HG02571 (cell line): ENCODE measurements at regions not wholly inside any gene's neighbourhood (a gene's known extent, or its start where the extent isn't known, plus 50 kb on each side); places are given as distances from the start of the nearest gene placed in this dataset.

Experiments
- ATAC-seq: cut with Tn5 transposase; IDR thresholded peaks from one replicate; pipeline ENCODE4 v1.9.1; 2021; ENCODE audit warnings: mild to moderate bottlenecking, moderate library complexity; ENCODE audit not compliant: unreplicated experiment

DNA sequence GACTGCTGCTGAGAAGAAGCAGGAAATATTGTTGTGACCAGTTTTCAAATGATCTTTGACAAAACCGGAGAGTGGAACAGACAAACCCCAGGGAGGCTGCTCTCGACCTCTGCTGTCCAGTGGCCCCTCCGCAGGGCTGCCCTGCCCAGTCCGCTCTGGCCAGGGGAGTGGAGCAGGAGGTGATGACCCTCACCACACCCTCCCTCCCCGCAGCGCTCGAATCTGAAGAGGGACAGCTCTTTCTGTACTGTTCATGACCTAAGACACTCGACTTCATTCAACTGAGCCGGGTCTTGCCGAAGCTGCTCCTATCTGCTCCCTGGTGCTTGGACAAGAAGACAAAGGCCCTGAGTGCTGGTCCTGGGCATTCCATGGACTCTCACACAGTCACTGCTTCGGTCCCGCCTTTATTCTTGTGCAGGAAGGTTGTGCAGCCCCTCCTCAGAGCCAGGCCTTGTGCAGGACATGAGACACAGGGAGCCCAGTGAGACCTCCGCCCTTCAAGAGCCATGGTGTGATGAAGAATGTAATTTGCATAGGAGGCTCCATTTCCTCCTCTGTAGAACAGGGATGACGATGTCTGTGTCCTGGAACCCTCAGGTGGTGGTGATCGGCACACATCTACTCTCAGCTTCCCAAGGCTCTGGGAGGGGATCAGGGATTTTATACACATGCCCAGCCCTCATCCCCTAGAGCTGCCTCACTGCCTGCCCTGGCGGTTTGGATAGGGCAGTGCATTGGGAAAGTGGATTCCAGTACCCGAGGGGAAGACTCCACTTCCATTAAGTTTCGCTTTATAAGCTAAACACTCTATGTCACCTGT lies 97.1 kb upstream of the PRR20G start:
- no peak for ATAC-seq

DNA sequence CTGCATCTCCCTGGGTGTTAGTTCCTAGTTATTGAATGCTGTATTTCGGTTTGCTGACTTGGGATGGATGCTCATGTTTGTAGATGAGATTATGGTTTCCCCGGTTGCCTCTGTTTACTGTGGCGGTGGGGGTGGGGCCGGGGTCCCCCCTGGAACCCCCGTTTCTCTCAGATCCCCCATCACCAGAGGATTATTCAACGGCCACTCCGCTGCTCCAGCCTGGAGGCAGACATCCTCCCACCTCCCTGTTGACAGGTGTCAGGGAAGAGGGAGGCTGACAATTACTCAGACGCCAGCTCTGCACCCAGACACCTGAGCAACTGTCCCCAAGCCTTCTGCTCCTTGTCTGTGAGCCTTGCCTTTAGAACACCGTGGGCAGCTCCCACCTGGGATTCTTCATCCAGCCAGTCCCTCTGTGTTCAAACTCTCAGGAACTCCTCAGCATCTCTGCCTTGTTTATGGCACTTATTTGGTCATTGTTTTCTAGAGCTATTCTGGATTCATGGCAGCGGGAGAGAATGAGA lies 95.9 kb upstream of the PRR20G start:
- no peak for ATAC-seq

DNA sequence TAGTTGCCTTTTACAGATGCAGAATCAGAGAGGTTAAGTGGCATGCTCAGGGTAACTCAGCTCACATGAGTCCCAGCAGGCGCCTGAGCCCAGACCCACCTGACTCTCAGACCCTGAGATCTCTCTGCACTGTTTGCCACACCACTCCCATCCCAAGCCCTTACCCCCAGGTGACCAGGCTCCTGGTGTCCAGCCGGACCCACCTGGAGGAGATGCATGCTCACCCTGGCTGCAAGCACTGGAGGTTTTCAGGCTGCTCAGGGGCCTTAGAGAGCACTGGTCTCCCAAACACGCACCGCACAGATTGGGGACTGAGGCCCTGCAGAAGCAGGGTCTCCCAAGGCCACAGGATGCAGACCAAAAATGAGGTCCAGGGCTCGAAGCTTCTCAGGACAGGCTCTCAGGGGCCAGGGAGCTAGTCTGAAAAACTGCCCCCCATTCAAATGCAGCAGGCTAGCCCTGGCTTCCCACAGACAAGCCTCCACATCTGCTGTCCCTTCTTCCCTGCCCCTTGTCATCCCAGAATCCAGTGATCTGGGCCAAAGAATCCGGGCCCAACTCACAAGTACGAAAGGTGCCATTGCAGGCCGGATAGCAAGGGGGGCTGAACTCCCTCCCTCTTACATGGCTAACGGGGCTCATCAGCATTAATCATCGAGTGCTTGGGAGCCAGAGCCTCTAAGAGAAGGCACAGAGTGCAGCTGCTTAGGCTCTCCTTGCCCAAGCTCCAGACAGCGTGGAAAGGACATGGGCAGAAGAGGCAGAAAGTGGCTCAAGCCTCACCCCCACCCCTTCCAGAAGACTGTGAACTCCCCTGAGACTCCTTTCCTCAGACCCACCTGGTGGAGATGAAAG lies 90.2 kb upstream of the PRR20G start:
- ATAC-seq = no peak

DNA sequence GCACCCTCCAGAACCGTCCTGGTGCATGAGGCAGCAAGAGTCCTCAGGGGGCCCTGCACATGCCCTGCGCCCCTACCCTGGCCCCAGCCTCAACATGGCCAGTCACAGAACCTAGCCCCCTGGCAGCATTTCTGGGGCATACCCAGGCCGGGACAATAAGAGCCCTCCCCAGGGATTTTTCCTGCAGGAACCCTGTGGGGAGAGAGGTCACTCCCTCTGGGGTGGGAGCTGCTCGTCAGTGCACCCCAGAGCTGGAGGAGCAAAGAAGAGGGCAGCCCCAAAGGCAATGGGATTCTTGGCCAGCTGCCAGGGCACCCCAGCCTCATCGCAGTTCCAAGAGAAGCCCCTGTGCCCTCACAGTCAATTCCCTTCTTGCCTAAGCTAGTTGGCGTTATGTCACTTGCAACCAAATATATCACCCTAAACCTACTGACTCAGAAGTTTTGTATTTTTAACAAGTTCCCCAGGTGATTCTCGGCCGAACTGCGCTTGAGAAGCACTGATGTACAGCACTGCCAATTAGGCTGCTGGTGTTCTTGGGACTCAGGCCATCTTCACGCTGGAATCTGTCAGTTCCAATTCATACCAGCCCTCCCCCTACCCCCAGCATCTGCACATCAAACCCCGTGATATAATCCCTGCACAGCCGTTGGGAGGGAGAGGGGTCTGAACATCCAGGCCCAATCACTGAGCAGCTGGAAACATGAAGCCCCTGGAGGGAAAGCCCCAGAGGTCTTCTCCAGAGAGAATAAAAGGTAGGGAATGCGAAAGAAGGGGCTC lies 87.5 kb upstream of the PRR20G start:
- ATAC-seq = no peak

DNA sequence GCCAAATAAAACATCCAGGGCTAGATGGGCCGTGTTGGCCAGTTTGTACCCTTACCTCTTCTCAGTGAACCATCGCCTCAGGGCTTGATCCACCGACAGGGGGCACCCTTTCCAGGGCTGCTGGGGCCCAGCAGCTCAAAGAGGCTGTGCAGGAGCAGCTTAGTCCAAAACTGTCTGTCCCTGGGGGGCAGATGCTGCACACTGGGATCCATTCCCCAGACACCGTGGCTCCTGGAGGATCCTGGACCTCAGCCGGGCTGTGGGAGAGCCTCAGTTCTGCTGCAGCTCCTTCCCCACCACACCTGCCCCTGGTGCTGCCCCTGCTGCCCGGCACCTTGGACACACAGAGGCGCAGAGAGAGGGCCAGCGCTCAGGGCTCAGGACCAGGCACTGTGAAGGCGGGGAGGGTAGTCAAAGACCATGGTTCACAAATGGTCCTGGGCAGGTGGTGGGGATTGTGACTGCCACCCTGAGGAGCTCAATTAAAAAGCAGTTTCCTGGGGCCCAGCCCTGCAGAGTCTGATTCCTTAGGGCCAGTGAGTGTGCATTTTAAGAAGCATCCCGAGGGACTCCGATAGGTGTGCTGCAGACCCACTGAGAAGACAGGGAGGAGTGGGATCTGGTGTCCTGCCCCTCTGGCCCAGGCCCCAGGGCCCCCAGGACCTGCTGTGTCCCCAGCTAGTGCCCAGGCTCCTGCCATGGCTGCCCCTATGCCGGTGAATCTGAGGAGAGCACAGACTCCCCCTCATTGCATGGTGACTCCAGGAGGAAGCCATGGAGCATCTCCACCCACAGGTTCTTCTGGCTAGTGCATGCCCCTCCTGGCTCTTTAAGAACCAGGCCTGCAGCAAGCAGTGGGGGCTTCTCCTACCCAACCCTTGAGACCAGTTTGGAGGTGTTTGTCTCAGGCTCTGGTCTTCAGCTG lies 86.5 kb upstream of the PRR20G start:
- no peak for ATAC-seq

DNA sequence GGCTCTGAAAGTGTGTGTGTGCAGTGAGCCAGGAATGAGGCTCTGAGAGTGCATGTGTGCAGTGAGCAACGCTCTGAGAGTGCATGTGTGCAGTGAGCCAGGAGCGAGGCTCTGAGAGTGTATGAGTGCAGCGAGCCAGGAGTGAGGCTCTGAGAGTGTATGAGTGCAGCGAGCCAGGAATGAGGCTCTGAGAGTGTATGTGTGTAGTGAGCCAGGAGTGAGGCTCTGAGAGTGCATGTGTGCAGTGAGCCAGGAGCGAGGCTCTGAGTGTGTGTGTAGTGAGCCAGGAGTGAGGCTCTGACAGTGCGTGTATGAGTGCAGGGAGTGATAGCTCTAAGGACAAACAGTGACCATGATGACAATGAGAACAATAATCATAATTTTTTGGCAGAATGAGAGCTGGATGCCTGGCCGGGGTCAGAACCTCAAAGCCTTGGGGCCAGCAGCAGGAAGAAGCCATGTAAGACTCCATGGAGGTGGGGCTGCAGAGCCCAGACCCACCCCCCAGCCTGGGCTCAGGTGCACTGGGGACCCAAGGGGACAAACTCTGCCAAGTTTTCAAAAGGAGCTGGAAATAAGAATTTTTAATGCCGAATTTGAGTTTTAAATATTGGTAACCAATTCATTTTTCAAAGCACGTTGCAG lies 85.7 kb upstream of the PRR20G start:
- ATAC-seq = no peak

DNA sequence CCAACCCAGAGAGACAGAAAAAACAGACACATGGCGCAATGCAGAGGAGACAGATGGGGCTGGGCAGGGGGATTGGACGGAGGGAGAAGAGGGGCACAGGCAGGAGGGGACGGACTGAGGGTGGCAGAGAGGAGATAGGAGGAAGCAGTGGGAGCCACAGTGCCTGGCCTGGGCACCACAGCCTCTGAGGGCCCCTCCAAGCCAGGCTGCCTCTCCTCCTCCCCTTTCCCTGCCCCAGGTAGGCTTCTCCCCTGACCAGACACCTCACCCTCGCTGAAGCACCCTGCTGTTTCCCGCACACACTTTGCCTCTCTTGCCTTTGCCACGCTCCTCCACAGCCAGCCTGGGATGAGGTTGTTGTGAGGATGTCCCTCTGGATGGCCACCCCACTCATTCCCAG lies 84.0 kb upstream of the PRR20G start:
- ATAC-seq = no peak

DNA sequence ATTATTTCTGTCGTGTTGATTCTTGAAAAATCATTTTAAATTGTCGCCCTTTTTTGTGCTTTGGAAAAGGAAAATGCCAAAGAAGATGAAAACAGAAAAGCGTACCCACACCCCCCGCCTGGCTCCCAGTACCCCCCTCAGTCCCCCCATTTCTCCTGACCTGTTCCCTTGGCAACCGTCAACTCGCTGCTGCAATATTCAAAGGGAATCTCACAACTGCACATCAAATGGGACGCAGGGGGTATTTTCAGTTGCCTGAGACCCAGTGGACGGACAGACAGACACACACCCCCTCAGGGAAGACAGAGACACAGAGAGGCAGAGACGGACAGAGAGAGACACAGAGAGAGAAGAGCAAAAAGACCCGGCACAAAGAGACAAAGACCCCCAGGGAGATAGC lies 83.5 kb upstream of the PRR20G start:
- ATAC-seq = no peak

DNA sequence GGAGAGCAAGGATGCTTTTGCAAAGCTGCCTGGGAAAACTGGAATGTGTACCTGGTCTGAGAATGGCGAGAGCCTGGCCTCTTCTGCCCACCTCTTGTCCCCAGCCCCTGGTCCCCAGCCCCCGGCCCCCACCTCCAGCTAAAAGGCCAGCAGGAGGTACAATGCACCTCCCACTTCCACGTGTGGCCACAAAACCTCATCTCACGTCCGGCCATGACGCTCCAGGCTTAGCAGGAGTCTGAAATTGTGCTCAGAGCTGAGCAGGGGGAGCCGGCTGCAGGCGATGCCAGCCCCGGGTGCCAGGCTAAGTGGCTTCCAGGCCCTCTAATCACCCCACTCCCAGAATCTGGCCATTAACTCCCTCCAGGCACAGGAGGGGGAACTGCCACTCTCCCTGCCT lies 83.1 kb upstream of the PRR20G start:
- ATAC-seq = no peak

DNA sequence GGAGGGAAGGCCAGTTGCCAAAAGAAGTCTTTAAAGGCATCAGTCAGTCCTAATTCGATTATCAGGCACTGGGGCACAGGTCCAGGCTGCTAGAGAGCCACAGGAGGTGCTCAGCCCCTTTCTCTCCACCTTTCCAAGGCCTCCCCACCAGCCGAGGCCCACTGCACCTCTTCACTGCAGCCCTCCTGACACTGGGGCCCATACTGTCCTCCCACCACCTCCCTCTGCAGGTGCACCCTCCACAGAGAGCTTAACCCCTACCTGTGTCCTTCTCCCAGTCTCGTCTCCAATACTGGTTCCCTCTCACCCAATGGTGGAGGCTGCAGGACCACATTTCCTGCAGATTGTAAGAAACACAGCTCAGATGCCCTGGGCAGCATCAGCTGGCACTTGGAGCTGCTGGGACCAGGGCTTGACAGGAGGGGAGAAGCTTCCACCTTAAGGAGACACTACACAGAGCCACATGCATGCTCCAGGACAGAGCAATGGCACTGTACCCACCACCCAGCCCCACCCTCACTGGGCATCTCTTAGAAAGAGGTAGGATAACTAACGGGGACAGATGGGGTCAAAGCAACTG lies 81.6 kb upstream of the PRR20G start:
- no peak for ATAC-seq

DNA sequence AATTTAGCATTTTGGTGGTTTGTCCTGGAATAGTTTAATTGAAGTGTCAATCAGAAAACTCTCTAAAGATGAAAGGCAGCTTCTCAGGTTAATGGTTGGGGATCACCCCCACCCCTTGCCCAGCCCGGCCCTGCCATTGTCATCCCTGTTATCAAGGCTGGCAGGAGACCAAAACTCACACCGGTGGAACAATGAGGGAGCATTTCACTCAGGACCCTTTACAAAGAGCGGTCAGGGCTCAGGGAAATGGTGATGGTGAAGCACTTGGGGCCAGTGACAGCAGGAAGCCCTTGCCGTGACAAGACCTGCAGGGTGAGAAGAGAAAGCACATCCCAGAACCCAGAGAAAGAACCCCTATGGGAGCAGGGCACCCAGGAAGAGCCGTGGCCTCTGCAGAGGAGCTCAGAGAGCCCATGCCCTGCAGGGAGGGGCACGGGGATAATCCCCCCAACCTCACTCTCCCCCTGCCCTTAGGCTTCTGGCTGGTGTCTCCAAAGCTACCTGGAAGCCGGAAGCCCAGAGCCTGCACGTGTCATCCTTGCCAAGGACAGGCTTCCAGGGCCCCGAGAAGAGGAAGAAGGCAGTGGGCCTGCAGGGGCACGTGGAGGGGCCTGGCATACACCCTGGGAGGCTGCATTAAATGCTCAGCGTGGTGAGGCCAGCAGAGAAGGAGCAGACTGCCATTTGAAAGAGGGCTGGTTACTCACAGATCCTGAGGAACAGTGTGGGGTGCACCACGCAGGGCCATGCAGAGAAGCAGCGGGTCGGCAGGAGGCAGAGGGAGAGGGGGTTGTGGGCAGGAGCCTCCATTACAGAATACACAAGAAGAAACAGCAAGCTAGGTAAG lies 80.6 kb upstream of the PRR20G start:
- no peak for ATAC-seq

DNA sequence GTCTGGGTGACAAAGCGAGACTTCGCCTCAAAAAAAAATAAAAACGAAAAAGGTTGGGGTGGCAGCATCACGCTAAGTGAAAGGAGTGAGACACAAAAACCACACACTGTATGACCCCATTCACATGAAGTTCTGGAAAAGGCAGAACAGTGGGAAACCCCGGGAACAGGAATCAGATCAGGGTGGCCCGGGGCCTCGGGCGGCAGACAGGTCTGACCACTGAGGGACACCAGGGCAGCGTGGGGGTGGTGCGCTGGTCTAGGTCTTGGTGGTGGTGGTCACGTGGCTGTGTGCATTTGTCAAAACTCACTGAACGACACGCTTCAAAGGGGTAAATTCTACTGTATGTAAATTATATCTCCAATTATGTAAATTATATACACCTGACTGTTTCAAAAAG lies 79.7 kb upstream of the PRR20G start:
- no peak for ATAC-seq

DNA sequence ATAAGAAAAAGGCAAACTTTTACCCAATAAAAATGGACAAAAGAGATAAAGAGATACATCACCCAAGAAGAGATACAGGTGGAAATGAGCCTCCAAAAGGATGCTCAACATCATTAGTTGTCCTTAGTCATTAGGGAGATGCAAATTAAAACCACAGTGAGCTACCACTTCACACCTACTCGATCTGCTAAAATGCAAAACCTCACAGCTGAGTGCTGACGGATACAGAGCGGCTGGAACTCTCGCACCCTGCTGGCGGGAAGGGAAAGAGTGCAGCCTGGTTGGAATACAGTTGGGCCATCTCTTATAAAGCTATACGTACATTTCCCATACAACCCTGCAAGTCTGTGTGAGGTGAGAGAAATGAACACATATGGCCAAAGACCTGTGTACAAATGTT lies 78.5 kb upstream of the PRR20G start:
- no peak for ATAC-seq

DNA sequence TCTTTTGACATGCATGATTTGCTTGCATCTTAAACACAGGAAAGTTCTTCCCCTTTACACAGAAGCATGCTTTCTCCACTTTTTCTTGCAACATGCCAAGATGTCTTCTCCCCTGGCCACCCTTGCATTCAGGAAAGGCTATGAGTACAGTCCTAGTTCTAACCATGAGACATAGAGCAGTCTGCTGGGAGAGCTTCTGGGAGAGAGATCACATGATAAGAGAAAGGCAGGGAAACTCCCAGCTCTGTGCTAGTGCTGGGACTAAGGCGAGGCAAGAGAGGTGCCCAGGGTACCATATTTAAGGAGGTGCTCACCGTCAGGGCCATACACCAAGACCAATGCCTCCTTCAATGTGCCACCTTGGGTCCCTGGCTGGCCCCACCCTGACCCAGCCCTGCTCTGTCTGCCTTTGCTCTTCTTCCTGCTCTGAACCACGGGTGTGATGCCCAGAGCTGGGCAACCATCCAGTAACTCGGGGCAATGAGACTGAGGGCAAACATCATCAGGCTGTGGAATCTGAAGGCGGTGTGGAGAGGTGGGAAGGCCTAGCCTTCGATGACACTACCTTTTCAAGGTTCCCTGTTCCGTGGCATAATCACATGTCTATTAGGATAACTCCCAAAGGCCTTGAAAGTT lies 77.4 kb upstream of the PRR20G start:
- no peak for ATAC-seq

DNA sequence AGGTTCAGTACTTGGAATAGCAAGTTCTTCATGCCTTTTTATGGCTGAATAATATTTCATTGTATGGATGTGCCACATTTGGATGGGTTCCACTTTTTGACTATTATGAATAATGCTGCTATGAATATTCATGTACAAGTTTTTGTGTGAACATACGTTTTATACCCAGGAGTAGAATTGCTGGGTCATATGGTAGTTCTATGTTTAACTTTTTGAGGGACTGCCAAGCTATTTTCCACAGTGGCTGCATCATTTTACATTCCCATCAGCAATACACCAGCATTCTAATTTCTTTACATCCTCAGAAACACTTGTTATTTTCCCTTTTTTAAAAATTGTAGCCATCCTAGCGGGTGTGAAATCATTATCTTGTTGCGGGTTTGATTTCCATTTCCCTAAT lies 76.0 kb upstream of the PRR20G start:
- no peak for ATAC-seq

DNA sequence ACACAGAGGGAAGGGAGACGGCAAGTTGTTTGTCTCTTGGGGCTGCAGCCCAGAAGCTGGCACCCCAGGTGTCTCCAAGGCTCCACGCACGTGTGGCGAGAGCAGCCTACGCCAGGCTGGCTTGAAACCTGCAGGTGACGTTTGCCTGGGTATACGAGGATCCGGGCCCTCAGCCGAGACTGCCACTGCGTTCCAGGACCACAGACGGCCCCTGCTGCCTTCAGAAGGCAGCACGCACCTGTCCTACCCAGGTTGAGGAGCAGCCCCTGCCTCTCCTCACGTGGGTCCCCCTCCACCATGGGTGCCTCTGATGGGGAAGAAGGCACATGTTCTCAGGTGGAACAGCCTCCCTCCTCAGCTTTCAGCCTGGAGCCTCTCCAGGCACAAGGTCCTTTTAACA lies 75.3 kb upstream of the PRR20G start:
- ATAC-seq = no peak

DNA sequence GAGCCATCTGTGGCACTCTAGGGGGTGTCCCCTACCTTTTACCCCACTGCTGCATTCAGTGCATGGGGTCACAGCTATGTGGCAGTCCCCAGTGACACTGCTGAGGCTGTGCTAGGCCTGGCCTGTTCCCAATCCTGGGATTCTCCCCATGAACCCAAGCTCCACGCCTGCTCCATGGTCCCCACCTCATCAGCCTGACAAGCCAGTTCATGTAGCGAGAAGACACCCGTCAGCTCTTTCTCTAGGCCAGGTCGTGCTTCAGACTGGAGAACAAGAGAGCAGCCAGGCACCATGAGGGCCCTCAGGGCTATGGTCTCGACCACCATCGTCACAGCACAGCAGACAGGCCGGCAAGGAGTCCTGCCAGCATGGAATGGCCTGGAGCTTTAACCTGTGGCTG lies 72.8 kb upstream of the PRR20G start:
- no peak for ATAC-seq

DNA sequence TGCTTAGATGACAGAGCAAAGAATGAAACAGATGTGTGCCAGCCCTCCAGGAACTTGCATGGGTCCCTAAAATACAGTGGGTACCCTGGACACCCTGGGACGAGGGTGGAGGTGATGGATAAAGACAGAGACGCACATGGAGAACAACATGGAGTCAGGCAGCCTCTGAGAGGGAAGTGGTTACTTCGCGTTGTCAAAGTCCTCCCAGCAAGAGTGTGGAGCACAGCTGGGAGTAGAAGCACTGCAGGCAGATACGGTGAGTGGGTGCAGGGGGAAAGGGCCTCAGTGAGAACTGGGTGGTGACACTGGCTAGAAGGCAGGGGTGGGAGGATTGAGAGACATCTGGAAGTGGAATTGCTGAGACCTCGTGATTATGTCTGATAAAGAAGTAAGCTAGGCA lies 70.8 kb upstream of the PRR20G start:
- ATAC-seq = no peak
